Hepatocyte (in vitro differentiated cells): ENCODE measurements at regions not wholly inside any gene's neighbourhood (a gene's known extent, or its start where the extent isn't known, plus 50 kb on each side); places are given as distances from the start of the nearest gene placed in this dataset.

ENCODE experiments used
- DNase-seq: peaks from one replicate; pipeline ENCODE4 v3.0.0-alpha.2; 2016; ENCODE audit warnings: low spot score
- H2AFZ ChIP-seq: fragments of 200-600 bp; sonication (generic); 2 replicates; pipeline ENCODE4 v1.6.0; 2016; ENCODE audit warnings: antibody characterized with exemption, mild to moderate bottlenecking
- H3K27ac ChIP-seq: fragments of 200-600 bp; sonication (generic); 2 replicates; pipeline ENCODE4 v1.5.1; 2016; ENCODE audit warnings: mild to moderate bottlenecking
- H3K27me3 ChIP-seq: fragments of 200-600 bp; sonication (generic); 2 replicates; pipeline ENCODE4 v1.6.1; 2016
- H3K36me3 ChIP-seq: fragments of 200-600 bp; sonication (generic); replicated peaks from 2 replicates; pipeline ENCODE4 v1.5.1; 2016; ENCODE audit warnings: low read depth; ENCODE audit not compliant: insufficient read depth
- H3K4me1 ChIP-seq: fragments of 200-600 bp; sonication (generic); 2 replicates; pipeline ENCODE4 v1.5.1; 2016; ENCODE audit warnings: mild to moderate bottlenecking, moderate library complexity; ENCODE audit not compliant: insufficient read depth
- H3K4me2 ChIP-seq: fragments of 200-600 bp; sonication (generic); 2 replicates; pipeline ENCODE4 v1.6.0; 2016
- H3K4me3 ChIP-seq: fragments of 200-600 bp; sonication (generic); 2 replicates; pipeline ENCODE4 v1.5.1; 2016; ENCODE audit warnings: mild to moderate bottlenecking
- H3K79me2 ChIP-seq: fragments of 200-600 bp; sonication (generic); 2 replicates; pipeline ENCODE4 v1.6.0; 2017; ENCODE audit warnings: mild to moderate bottlenecking
- H3K9me2 ChIP-seq: fragments of 200-600 bp; sonication (generic); replicated peaks from 2 replicates; pipeline ENCODE4 v1.6.0; 2017; ENCODE audit warnings: mild to moderate bottlenecking; ENCODE audit not compliant: insufficient read depth
- H3K9me3 ChIP-seq: fragments of 200-600 bp; sonication (generic); 2 replicates; pipeline ENCODE4 v1.5.1; 2016; ENCODE audit warnings: low read depth, mild to moderate bottlenecking
- H4K20me1 ChIP-seq: fragments of 200-600 bp; sonication (generic); 2 replicates; pipeline ENCODE4 v1.6.0; 2016; ENCODE audit warnings: mild to moderate bottlenecking; ENCODE audit not compliant: insufficient read depth, poor library complexity, severe bottlenecking
- CTCF ChIP-seq: fragments of 200-600 bp; sonication (generic); IDR thresholded peaks from 2 replicates; pipeline ENCODE4 v1.5.1; 2016; ENCODE audit warnings: antibody characterized with exemption, mild to moderate bottlenecking; ENCODE audit not compliant: poor library complexity
- EZH2 ChIP-seq: fragments of 200-600 bp; sonication (generic); IDR thresholded peaks from 2 replicates; pipeline ENCODE4 v1.6.1; 2016; ENCODE audit warnings: antibody characterized with exemption, mild to moderate bottlenecking, borderline replicate concordance
- EZH2phosphoT487 ChIP-seq: fragments of 200-600 bp; sonication (generic); IDR thresholded peaks from one replicate; pipeline ENCODE4 v1.6.1; 2018; ENCODE audit warnings: antibody characterized with exemption, mild to moderate bottlenecking, low read depth, moderate library complexity; ENCODE audit not compliant: unreplicated experiment, severe bottlenecking
- WGBS: methylation state at CpG from one replicate; pipeline ENCODE4 v1.1.6; 2016; ENCODE audit warnings: low lambda C conversion rate; ENCODE audit errors: missing lambda C conversion rate; 5-methylcytosine and 5-hydroxymethylcytosine counted together

GRCh38 chr6:158249340-158249836 lies 62.9 kb upstream of the TULP4 start:
- no peak for TF ChIP-seq CTCF
- TF ChIP-seq EZH2phosphoT487: no peak
- TF ChIP-seq EZH2: no peak
- Histone ChIP-seq H3K27ac (no peak overlapping the region), H3K79me2 (peaks cover 97% of the 10 kb centered on the region), H3K9me3 (no peaks in the 10 kb centered on the region), H3K4me3 (no peak overlapping the region), H3K4me1 (no peaks in the 10 kb centered on the region), H4K20me1 (peaks cover 40% of the 10 kb centered on the region), H3K9me2 (no peaks in the 10 kb centered on the region), H3K27me3 (no peaks in the 10 kb centered on the region), H3K4me2 (no peak overlapping the region), H2AFZ (no peak overlapping the region), H3K36me3 (no peaks in the 10 kb centered on the region)
- WGBS: 78% methylated on average over 3 of the region's 3 CpGs
- DNase-seq: no peak

DNA sequence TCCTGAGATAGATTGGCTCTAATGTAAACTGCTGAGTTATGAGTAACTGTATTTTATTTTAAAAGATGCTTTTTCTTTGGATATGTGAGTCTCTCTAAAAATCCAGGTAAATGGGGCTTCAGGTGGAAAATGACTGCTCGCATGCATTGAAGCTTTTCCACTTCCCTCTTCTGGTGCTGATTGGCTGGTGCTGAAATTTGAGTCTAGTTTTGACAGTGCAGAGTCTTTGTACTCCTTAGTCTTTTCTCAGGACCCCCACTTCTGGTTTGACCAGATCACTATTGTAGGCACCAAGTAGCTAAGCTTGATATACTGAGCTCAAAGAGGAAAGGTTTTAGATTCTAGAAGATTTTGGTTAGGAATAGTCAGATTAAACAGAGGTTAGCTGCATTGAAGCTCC lies 60.7 kb upstream of the TULP4 start:
- H3K27me3 ChIP-seq: no peaks in the 10 kb centered on the region
- H3K4me3 ChIP-seq: no peak overlapping the region
- TF ChIP-seq CTCF (no peak), EZH2 (no peak), EZH2phosphoT487 (no peak)
- H3K79me2 ChIP-seq: peaks cover 97% of the 10 kb centered on the region
- 96% methylated on average over 1 of the region's 1 CpG for WGBS
- H3K27ac ChIP-seq: no peak overlapping the region
- no peak for DNase-seq
- H2AFZ ChIP-seq: no peak overlapping the region
- H3K36me3 ChIP-seq: no peaks in the 10 kb centered on the region
- H3K4me2 ChIP-seq: no peak overlapping the region
- peaks cover 8% of the 10 kb centered on the region for H3K4me1 ChIP-seq
- peaks cover 47% of the 10 kb centered on the region for H4K20me1 ChIP-seq
- no peaks in the 10 kb centered on the region for H3K9me2 ChIP-seq
- H3K9me3 ChIP-seq: no peaks in the 10 kb centered on the region

DNA sequence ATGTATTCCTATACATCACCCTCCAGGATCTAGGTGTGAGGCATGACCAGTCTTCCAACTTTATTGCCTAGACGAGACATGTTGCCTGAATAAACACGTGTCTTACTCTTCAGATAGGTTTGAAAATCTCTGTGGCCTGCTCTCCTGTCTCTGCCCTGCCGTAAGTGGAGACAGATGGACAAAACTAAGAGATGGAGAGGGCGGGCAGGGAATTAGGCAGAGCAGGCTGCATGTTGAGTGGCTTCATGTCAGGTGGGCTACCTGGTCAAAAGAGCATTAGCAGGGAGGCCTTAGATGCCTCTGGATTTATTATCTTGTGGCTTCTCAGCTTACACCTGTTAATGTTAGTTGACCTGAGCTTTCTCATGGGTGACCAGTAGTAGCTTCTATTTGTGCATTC lies 59.0 kb upstream of the TULP4 start:
- Histone ChIP-seq H3K27ac (no peak overlapping the region), H3K9me3 (no peaks in the 10 kb centered on the region), H3K4me2 (no peak overlapping the region), H3K27me3 (no peaks in the 10 kb centered on the region), H3K36me3 (no peaks in the 10 kb centered on the region), H3K4me3 (no peak overlapping the region), H3K4me1 (peaks cover 10% of the 10 kb centered on the region), H3K79me2 (peaks cover 98% of the 10 kb centered on the region), H4K20me1 (peaks cover 47% of the 10 kb centered on the region), H2AFZ (no peak overlapping the region), H3K9me2 (no peaks in the 10 kb centered on the region)
- 93% methylated on average over 4 of the region's 4 CpGs for WGBS
- DNase-seq: no peak
- no peak for TF ChIP-seq EZH2
- TF ChIP-seq CTCF: no peak
- no peak for TF ChIP-seq EZH2phosphoT487

DNA sequence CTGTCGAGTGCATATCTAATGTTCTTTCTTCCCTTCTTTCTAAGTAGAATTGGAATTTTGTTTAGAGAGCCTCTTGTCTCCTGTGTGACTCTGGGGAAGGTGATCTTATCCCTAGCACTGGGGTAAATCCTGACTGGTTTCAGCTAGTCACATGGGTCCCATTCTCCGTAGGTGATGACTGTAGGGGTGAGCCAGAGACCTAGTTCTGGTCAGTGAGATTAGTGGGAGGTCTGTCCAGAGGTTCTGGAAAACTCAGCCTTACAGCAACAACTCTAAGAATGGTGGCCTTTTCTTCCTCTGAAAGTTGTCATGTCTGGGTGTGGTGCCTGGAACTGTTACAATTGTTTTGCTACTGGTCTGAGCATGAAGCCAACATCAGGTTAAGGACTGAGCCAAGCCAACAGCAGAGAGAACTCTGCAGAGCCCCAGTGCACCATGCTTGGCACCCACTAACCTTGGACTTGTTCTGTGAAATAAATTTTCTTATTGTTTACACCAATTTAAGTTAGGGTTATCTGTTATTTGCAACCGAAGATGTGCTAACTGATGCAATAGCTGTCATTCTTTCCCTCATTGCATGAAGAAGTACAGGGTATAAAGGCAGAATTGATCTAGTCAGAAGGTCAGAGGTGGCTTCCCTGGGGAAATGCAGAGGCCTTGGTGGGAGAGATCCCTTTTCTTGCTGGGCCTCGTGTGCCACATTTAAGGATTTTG lies 56.8 kb upstream of the TULP4 start:
- no peaks in the 10 kb centered on the region for H3K9me2 ChIP-seq
- peaks cover 100% of the 10 kb centered on the region for H3K79me2 ChIP-seq
- no peaks in the 10 kb centered on the region for H3K27me3 ChIP-seq
- H3K4me3 ChIP-seq: no peak overlapping the region
- H3K27ac ChIP-seq: no peak overlapping the region
- no peaks in the 10 kb centered on the region for H3K9me3 ChIP-seq
- no peak overlapping the region for H3K4me2 ChIP-seq
- H4K20me1 ChIP-seq: peaks cover 41% of the 10 kb centered on the region
- H3K36me3 ChIP-seq: no peaks in the 10 kb centered on the region
- DNase-seq: no peak
- 74% methylated on average over 4 of the region's 4 CpGs for WGBS
- H3K4me1 ChIP-seq: peaks cover 10% of the 10 kb centered on the region
- TF ChIP-seq CTCF: no peak
- TF ChIP-seq EZH2: no peak
- H2AFZ ChIP-seq: no peak overlapping the region
